ENCODE measurements at regions not wholly inside any gene's neighbourhood (a gene's known extent, or its start where the extent isn't known, plus 50 kb on each side); places are given as distances from the start of the nearest gene placed in this dataset.

DNA sequence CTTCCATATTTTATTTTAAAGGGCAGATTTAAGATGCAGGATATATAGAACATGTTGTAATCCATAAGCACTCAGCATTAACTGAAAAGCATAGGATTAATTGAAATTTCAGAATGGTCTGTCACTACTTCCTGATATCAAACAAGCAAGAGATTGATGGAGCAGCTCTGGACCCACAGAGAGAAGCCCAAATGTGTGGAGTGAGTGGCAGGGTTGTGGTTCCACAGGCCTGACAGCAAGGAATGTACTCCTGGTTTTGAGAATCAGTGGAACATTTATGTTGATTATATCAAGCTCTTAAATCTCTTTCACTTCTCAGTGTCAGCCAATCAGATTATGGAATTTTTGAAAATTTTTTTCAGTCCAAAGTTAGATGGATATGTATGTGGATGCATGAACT, 267.6 kb upstream of the PRICKLE1 start:
- no peak overlapping the region for H3K4me3 ChIP-seq
- no peaks in the 10 kb centered on the region for H3K27me3 ChIP-seq (ENCODE audit: insufficient read depth in 3 of 3, low read length in 2 of 3)
- no peak overlapping the region for H3K27ac ChIP-seq
- no peak for DNase-seq
- no peaks in the 10 kb centered on the region for H3K4me1 ChIP-seq
- intact Hi-C loops (cut with DNase I) = no loop called here
- H3K9me3 ChIP-seq = no peaks in the 10 kb centered on the region
- TF ChIP-seq, protein P1, sequence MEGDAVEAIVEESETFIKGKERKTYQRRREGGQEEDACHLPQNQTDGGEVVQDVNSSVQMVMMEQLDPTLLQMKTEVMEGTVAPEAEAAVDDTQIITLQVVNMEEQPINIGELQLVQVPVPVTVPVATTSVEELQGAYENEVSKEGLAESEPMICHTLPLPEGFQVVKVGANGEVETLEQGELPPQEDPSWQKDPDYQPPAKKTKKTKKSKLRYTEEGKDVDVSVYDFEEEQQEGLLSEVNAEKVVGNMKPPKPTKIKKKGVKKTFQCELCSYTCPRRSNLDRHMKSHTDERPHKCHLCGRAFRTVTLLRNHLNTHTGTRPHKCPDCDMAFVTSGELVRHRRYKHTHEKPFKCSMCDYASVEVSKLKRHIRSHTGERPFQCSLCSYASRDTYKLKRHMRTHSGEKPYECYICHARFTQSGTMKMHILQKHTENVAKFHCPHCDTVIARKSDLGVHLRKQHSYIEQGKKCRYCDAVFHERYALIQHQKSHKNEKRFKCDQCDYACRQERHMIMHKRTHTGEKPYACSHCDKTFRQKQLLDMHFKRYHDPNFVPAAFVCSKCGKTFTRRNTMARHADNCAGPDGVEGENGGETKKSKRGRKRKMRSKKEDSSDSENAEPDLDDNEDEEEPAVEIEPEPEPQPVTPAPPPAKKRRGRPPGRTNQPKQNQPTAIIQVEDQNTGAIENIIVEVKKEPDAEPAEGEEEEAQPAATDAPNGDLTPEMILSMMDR (IDR thresholded peaks at IDR 0.05) = no peak
- ATAC-seq = no peak
- no peaks in the 10 kb centered on the region for H3K36me3 ChIP-seq (ENCODE audit: insufficient read depth in 1 of 2, low read depth in 1 of 2)

DNA sequence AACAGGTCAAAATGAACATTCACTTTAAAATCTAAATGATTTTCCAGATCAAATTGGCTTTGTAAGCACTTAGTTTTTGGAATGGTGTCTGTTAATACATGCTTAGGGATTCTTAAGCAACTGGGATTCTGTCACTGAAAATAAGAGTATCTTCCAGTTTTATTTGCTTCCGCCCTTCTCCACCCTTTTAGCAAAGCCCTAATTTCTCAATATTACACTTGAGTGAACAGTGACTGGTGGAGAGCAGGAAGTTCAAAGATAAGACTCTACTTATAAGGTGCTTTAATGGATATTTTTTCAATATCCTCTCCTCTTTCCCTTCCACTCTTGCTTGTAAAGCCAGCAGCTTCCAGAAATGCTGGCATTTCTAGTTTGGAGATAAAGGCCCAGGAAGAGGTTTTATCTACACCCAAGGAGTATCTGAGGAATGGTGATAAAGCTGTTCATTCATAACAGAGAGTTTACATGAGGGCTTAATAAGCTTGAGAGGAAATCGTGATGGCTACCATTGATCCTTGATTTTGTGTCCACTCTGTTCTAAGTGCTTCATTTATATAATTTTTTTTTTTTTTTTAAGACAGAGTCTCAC, 265.9 kb upstream of the PRICKLE1 start:
- H3K36me3 ChIP-seq (ENCODE audit: insufficient read depth in 1 of 2, low read depth in 1 of 2) = no peaks in the 10 kb centered on the region
- ATAC-seq (no peak), DNase-seq (no peak)
- TF ChIP-seq, protein P1 (IDR thresholded peaks at IDR 0.05) = no peak
- intact Hi-C loops (cut with DNase I) = no loop called here
- H3K9me3 ChIP-seq = no peaks in the 10 kb centered on the region
- 92 to 96% (median 95%) methylated on average over 2 of the region's 2 CpGs for WGBS, 3 donors
- no peaks in the 10 kb centered on the region for H3K4me1 ChIP-seq
- no peak overlapping the region for H3K4me3 ChIP-seq
- no peaks in the 10 kb centered on the region for H3K27me3 ChIP-seq (ENCODE audit: insufficient read depth in 3 of 3, low read length in 2 of 3)
- H3K27ac ChIP-seq = no peak overlapping the region

DNA sequence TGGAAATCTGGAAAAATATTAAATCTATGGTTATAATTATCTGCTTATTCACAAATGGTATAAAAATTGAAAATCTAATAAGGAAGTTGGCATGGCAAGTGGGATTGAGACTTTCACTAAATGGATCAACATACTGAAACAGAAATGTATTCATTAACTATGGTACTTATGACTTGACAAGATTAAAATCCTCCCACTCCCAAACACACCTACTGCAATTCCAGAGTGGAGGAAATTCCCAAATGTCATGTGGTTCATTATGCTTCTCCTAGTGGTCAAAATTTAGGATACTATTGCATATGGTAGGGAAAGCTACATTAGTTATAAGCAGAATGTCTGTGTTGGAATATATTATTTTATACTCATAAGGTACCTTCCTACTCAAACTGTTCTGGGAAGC, 265.3 kb upstream of the PRICKLE1 start:
- intact Hi-C loops (cut with DNase I) = no loop called here
- H3K4me1 ChIP-seq = no peaks in the 10 kb centered on the region
- H3K36me3 ChIP-seq (ENCODE audit: insufficient read depth in 1 of 2, low read depth in 1 of 2) = no peaks in the 10 kb centered on the region
- H3K4me3 ChIP-seq = no peak overlapping the region
- H3K27ac ChIP-seq = no peak overlapping the region
- DNase-seq = no peak
- TF ChIP-seq, protein P1 (IDR thresholded peaks at IDR 0.05) = no peak
- no peak for ATAC-seq
- no peaks in the 10 kb centered on the region for H3K9me3 ChIP-seq
- H3K27me3 ChIP-seq (ENCODE audit: insufficient read depth in 3 of 3, low read length in 2 of 3) = no peaks in the 10 kb centered on the region

DNA sequence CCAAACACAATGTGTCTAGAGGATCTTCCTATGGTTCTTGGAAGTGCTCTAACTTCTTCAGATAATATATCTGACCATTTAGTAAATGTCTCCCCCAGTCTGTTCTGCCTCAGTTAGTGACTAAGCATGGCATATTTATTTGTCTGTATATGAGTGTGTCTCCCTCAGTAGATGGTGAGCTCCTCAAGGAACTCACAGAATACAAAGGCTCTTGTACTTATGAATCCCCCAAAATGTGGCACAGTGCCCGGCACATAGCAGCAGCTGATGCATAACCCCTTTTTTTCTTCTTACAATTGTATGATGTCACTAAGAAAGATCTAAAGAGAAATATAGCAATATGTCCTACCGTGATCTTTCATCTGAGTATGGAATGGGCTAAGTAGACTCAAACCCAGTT, 264.7 kb upstream of the PRICKLE1 start:
- DNase-seq = peak in 1 of 2 donors; percentile 25
- WGBS, 3 donors = 49 to 59% (median 50%) methylated on average over 2 of the region's 2 CpGs
- intact Hi-C loops (cut with DNase I) = no loop called here

More for the DNA sequence above, 264.7 kb upstream of the PRICKLE1 start:
- Histone ChIP-seq H3K27ac (no peak overlapping the region), H3K4me1 (no peaks in the 10 kb centered on the region), H3K9me3 (no peaks in the 10 kb centered on the region), H3K4me3 (no peak overlapping the region), H3K36me3 (ENCODE audit: insufficient read depth in 1 of 2, low read depth in 1 of 2) (no peaks in the 10 kb centered on the region), H3K27me3 (ENCODE audit: insufficient read depth in 3 of 3, low read length in 2 of 3) (no peaks in the 10 kb centered on the region)
- TF ChIP-seq, protein P1 (IDR thresholded peaks at IDR 0.05) = no peak
- no peak for ATAC-seq
